IPS-NIHi7 (cell line): ENCODE measurements at regions not wholly inside any gene's neighbourhood (a gene's known extent, or its start where the extent isn't known, plus 50 kb on each side); places are given as distances from the start of the nearest gene placed in this dataset.
"Not testable (repeated sequence)": the region's sequence is repeated elsewhere in the genome, so short reads cannot be mapped to it uniquely, and the experiment has no call there.

Experiments used
- DNase-seq: peaks from one replicate; pipeline ENCODE4 v3.0.0; 2012; ENCODE audit warnings: mixed read lengths; ENCODE audit errors: extremely low spot score

DNA sequence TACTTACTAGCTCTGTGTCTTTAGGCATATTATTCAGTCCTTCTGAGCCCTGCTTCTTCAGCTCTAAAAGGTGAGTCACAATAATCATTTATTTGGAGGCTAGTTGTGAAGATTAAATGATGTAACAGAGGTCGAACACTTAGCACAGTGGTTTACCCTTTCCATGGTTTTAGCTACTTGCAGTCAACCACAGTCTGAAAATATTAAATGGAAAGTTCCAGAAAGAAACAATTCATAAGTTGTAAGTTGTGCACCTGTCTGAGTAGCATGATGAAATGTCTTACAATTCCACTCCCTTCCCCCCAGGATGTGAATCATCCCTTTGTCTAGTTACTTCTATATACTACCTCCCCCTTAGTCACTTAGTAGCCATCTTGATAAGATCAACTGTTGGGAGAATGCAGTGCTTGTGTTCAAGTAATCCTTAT lies 217.6 kb upstream of the THUMPD2 start:
- no peak for DNase-seq

DNA sequence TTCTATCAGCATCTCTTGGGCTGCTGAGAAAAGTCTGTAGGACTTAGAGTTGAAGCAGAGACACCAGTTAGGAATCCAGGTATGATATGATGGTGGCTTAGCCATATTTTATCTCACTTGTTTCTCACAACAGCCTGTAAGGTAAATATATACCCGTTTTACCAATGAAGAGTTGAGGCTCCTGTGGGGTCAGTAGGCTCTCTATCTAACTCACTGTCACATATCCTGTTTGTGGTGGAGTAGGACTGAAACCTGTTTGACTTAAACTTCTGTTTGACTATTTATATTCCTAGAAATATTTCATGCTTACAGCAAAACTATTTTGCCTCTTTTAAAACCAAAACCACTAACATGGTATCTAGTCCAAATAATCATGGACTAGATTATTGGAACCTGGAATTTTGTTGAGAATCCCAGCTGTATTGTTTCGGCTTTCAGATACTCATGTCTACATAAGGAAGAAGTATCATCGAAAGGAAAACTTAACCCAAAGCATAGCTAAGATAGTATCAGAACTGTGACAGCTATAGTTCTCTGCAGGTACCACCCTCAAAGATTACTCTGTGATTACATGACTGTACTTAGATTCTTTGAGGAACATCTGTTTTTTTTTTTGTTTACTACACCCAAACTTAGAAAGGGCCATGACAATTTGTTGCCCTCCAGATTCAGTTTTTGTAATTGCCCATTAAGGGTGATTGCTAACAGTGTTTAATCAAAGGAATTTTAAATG lies 216.1 kb upstream of the THUMPD2 start:
- DNase-seq, result no peak

GRCh38 chr2:39994151-39994550 lies 215.1 kb upstream of the THUMPD2 start:
- no peak for DNase-seq

- no peak for DNase-seq
These were observed 212.2 kb upstream of the THUMPD2 start for GRCh38 chr2:39991298-39991697.

DNA sequence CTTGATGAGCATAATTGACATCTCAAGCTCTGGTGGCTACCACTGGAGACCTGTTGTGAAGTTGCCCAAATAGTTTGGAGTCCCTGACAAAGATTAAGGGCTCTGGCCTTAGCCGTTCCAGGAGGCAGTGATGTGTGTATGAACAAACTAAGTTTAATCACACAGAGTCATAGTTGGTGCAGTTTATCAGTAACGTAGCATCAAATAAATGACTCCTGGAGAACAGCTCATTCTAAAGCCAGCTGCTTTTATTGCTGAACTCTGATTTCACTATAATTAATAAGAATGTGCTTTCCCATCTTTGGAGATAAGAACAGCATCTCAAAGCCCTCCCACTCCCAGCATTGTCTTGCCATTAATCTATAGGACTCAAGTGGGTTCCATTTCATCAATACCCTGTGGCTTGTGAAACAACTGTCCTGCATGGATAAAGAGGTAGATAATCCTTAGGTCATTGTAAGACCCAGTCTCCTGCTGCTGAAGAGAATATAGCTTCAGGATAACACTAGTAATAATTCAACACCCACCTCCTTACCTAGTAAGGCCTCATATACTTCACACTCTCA lies 211.4 kb upstream of the THUMPD2 start:
- no peak for DNase-seq

DNA sequence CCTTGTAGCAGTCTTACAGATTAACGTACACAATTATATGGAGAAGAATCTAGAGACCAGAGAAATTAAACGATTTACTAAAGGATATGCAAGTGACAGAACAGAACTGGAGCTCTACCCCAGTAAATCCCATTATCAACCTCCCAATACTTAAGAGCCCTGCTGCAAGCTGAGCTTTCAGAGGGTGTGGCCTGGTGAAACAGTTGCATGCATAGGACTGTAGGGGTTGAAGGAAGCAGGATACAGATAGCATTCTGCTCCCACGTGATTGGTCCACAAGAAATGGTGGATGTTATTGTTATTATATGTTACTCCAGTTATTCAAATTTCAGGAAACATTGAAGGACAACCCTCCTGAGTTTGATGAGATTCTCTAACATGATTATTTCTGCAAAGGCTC lies 210.8 kb upstream of the THUMPD2 start:
- DNase-seq, result peak; percentile 12

GRCh38 chr2:39981883-39982311 lies 202.8 kb upstream of the THUMPD2 start:
- DNase-seq, result no peak

DNA sequence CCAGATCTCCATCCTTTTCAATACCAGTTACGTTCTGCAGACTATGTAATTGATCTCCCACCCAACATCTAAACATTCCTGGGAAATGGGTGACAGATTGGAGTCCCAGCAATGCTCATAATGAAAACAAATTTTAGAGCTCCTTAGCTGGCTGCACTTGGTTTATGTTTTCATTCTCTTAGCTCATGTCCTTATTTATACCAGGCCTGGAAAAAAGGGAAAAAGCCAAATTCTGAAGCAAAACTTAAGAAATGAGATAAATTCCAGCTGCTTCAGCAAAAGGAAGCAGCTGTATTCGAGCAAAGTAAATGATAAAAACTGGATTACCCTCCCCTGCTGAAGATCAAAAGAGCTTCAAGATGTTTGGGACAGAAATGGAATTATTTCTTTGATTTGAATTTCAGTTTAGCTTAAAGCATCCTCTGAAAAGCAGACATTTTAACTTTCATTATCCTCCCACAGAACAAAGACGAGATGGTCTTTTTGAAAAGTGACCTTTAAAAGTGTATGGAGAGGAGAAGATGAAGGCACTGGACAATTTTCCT lies 196.5 kb upstream of the THUMPD2 start:
- DNase-seq, result no peak

GRCh38 chr2:39968037-39968436 lies 189.0 kb upstream of the THUMPD2 start:
- no peak for DNase-seq

DNA sequence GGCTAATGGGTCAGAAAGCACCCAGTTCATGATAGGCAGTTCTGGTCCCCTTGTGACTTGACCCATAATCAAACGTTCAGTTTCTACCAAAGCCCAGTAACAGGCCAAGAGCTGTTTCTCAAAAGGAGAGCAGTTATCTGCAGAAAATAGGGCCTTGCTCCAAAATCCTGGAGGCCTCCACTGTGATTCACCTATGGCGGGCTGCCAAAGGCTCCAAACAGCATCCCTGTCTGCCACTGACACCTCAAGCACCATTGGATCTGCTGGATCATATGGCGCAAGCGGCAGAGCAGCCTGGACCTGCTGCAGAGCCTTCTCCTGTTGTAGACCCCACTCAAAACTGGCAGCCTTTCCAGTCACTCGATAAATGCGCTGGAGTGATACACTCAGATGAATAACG lies 181.6 kb upstream of the THUMPD2 start:
- DNase-seq, result not testable (repeated sequence)

DNA sequence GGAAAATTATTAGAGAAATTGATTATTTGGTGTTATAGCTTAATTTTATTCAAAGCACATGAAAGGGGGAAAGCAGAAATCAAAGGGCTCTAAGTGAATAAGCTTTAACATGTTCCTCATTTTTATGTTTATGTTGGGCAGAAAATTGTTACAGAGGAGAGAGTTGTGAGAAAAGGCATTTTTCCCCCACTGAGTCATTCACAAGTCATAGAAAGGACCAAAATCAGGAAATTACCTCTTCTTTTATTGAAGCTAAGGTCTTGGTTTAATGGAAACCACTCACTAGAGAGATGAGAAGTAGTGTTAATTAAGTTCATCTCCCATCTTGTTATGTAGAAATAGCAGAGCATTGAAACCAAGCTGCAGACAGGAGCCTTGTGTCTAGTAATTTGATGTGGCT lies 175.3 kb upstream of the THUMPD2 start:
- DNase-seq, result no peak

- DNase-seq, result no peak
These were observed 170.1 kb upstream of the THUMPD2 start for GRCh38 chr2:39949131-39949530.

DNA sequence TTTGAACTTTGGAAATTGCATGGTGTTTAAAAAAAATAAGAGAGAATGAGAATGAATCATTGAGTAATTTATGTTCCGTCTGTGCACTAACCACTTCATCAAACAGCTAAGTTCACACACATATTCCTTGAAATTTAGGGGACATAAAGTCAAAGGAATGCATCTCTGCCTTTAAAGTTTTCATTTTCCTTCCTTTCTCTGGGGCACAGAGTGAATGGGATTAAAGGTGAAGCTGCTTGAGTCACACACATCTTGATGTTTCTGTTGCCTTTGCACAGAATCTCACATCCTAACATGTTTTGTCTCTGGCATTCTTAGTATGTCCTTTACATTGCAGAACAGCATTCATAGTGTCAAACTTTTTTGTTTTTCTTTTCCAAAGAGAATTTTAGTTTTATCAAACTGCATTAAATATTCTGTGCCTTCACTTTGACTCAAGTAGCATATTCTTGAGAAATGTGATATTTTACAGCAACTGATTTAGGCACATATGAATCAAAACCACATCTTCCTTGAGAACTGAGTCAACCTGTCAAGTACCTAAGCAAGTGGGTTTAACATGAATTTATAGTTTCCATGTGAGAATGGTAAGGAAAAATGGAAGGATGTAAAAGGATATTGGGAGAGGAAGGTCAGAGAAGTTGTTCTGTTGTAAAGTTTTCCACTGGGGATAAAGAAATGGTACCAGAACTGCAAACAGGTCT lies 169.1 kb upstream of the THUMPD2 start:
- no peak for DNase-seq

GRCh38 chr2:39947294-39948015 lies 168.4 kb upstream of the THUMPD2 start:
- no peak for DNase-seq

DNA sequence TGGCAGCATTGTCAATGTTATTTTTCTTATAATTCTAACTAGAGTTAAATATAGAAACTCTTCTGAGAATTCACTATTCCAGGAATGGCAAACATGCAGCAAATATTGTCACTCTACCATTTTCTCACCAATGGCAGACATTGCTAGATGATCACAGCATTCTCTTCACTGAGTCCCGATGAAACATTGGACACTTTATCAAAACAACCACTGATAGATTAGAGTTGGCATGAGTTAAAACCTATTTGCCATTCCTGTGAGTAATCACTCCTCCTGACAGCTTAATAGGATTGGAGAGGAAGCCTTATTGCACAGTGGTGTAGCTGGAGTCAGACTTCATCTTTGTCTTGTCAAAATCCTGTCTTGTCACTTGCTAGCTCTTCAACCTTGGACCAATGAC lies 163.9 kb upstream of the THUMPD2 start:
- DNase-seq, result no peak

- no peak for DNase-seq
These were observed 159.2 kb upstream of the THUMPD2 start for GRCh38 chr2:39938035-39938835.

GRCh38 chr2:39937621-39938020 lies 158.6 kb upstream of the THUMPD2 start:
- no peak for DNase-seq

DNA sequence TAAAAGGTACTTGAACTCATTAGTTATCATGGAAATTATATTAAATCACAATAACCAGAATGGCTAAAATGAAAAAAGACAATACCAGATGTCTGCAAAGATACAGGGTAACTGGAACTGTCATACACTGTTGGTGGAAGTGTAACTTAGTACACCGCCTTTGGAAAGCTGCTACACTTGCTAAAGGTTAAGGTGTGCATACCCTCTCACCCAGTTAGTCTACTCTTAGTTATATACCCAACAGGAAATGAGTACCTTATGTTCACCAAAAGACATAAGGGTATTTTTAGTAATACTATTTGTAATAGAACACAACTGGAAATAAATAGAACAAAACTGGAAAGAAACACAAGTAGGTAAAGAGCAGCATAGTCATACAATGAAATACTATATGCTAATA lies 155.8 kb upstream of the THUMPD2 start:
- DNase-seq, result no peak

- no peak for DNase-seq
These were observed 154.1 kb upstream of the THUMPD2 start for GRCh38 chr2:39933196-39933595.

- no peak for DNase-seq
These were observed 153.1 kb upstream of the THUMPD2 start for GRCh38 chr2:39932198-39932597.
